Islet of Langerhans (tissue), 1 donor: ENCODE measurements at regions not wholly inside any gene's neighbourhood (a gene's known extent, or its start where the extent isn't known, plus 50 kb on each side); places are given as distances from the start of the nearest gene placed in this dataset.

Experiments used
- FAIRE-seq: peaks from one replicate; lab custom pipeline; 2011; peaks lifted over from hg19 to GRCh38; lab: Jason Lieb, UNC

GRCh38 chr21:38956007-38956406, 150.3 kb downstream of the ETS2 start:
- FAIRE-seq: no peak

- FAIRE-seq: no peak
Measured at GRCh38 chr21:38955495-38955894, 149.8 kb downstream of the ETS2 start.

GRCh38 chr21:38954588-38955004, 148.9 kb downstream of the ETS2 start:
- no peak for FAIRE-seq

GRCh38 chr21:38953516-38953915, 147.8 kb downstream of the ETS2 start:
- no peak for FAIRE-seq

DNA sequence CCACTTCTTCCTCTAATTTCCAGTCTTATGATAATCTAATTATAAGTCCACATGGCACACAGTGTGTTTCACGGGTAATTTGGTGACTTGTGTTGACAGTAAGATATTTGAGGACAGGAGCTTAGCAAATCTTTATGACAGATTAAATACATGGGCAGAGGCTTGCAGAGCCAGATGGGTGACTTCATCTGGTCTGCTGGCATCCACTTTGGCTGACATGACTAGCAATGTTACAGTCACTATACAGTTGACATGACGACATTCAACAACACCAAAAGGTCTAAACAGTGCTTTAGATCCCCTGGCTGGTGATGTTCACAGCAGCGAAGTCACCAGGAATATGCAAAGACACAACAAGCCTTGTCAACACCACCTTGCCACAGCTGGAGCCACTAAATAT, 147.2 kb downstream of the ETS2 start:
- no peak for FAIRE-seq

GRCh38 chr21:38951095-38951730, 145.5 kb downstream of the ETS2 start:
- no peak for FAIRE-seq

DNA sequence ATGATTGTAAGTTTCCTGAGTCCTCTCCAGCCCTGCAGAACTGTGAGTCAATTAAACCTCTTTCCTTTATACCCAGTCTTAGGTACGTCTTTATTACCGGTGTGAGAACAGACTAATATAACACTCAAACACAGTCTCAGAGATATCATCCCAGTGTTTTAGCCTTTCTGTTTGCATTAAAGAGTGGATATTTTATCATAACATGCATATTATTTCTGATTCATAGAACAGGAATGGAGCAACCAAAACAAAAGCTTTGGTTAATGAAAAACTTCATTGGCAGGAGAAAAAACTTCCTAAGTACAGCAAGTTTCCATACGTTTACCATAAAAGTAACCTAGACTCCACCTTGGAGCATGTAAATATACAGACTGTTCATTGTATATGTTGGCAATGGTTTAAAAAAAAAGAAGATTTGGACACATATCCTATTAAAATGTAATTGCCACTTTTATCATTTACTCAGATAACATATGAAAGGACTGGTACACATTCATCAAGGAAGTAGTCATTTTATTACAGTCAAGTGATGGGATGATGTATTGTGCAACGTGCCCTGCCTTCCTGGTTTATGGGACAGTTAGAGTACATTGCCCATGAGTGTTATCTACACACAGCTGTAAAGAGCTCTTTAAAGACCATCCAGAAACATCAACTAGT, 144.8 kb downstream of the ETS2 start:
- FAIRE-seq: no peak

- FAIRE-seq: no peak
Measured at GRCh38 chr21:38949070-38949380, 143.3 kb downstream of the ETS2 start.

- no peak for FAIRE-seq
Measured at GRCh38 chr21:38948377-38949069, 142.8 kb downstream of the ETS2 start.

GRCh38 chr21:38945545-38946245, 140.0 kb downstream of the ETS2 start:
- no peak for FAIRE-seq

DNA sequence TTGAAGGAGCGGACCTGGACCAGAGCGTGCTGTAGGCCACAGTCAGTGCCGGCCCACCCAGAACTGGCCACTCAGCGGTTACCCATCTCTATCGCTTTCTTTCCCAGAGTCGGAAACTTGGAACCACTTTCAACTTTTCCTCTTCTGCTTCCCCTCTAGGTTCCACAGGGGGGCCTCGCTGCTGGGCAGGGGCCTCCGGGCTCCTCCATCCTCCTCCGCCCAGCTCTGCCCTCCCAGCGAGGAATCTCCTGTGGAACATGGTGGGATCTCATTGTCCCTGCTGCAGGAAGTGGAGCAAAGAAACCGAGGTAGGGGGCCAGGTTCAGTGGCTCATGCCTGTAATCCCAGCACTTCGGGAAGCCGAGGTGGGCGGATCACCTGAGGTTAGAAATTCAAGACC, 139.2 kb downstream of the ETS2 start:
- no peak for FAIRE-seq

- FAIRE-seq: no peak
Measured at GRCh38 chr21:38944402-38944801, 138.7 kb downstream of the ETS2 start.

DNA sequence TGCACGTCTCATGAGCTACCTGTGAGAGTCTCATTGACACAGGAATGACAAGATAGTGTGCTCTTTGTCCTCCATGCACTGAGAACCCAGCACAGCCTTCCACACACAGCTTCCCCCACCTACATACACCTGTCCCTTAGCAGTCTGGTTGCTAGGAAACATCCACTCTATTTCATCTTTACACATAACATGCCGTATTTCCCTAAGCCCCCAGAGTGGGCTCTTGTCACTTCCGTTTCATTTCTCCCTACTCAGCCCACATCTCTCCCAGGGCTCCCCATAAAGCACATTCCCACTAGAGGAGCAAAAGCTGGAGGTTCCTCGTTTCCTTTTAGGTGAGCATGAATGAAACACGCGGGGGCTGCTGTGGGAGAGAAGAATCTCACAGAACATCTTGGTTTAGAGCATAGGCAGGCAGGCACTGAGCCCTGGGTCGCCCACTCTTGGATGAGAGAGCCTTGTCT, 137.1 kb downstream of the ETS2 start:
- no peak for FAIRE-seq

- FAIRE-seq: no peak
Measured at GRCh38 chr21:38938769-38939168, 133.0 kb downstream of the ETS2 start.

- no peak for FAIRE-seq
Measured at GRCh38 chr21:38938343-38938742, 132.6 kb downstream of the ETS2 start.

DNA sequence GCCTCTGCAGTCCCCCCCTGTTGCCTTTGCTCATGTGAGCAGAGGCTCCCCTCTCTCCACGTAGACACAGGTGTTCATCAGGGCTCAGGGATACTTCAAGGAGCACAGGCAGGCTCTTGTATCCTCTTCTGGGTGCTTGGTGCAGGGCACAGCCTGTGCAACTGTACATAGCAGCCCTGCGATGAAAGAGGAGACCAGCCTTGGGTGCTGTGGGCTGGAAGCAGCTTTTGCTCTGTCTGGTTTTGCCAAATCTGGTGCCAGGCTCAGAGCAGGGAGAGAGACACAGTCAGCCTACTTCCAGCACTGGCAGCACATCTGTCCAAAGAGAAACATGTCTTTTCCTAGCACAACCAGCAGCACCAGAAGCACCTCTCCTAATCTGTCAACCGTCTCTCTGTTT, 132.1 kb downstream of the ETS2 start:
- no peak for FAIRE-seq

DNA sequence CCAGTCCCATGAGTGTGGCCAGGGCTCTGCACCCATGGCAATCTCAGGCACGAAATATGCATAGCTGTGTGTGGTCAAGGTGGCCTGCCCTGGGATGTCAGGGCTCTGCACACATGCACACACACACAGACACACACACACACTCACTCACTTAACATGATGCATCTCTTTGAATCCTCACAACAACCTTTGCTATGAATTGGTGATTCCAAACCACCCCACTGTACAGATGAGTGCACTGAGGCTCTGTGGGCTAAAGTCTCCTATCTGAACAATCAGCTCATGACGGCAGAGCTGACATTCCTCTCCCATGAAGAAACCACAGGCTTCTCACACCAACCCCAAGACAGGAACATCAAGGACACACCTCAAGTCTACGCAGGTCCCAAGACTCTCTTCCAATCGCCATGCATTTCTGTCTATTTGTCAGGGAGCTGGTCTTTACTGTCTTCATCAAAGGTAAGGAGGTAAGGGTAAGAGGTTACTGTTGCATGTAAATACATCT, 131.6 kb downstream of the ETS2 start:
- FAIRE-seq: no peak

GRCh38 chr21:38936240-38936639, 130.5 kb downstream of the ETS2 start:
- no peak for FAIRE-seq

DNA sequence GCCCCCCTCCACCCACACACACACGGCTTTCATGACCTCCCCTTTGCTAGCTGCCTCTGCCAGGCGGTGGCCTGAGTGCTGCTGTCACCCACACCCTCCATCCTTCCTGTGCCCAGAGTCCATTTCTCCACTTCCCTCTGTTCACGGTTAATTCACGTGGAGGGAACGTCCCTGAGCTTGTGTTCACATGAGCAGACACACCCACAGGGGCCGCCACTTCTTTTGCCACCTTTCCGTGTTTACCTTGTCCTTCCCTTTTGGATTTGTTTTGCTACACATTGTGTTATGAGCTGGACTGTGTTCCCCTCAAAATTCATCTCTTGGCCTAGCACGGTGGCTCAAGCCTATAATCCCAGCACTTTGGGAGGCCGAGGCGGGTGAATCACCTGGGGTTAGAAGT, 128.0 kb downstream of the ETS2 start:
- no peak for FAIRE-seq

GRCh38 chr21:38931291-38931690, 125.6 kb downstream of the ETS2 start:
- FAIRE-seq: no peak

DNA sequence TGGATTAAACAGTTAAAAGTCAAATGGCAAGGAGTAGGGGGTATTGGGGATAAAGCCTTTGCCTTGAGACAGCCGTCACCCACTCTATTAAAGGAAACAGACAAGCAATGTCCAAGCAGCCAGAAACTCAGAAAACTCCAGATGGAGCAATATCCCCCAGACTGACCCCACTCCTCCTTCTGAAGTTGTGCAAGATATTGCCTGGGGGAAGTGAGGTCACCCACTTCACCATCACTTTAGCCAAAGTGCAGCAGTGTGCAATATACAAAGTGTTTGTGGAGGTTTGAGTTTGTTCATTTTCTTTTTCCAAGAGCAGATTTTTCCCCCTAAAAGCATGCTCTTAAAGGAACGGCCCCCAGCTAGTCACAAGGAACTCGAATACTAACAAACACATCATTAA, 125.1 kb downstream of the ETS2 start:
- no peak for FAIRE-seq

GRCh38 chr21:38930066-38930465, 124.3 kb downstream of the ETS2 start:
- FAIRE-seq: no peak

DNA sequence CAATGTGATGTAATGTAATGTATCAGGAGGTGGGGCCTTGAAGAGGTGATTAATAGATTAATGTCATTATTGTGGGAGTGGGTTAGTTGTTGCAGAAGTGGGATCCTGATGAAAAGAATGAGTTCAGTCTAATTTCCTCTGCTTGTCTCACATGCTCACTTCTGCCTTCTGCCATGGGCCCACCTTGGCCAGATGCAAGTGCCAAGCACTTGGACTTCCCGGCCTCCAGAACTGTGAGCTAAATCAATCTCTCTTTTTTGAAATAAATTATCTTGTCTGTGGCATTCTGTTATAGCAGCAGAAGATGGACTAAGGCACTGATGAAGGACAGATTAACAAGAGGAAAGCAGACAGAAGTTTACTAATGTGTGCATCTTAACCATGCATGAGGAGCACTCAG, 123.9 kb downstream of the ETS2 start:
- no peak for FAIRE-seq
